ENCODE measurements at regions not wholly inside any gene's neighbourhood (a gene's known extent, or its start where the extent isn't known, plus 50 kb on each side); places are given as distances from the start of the nearest gene placed in this dataset.

DNA sequence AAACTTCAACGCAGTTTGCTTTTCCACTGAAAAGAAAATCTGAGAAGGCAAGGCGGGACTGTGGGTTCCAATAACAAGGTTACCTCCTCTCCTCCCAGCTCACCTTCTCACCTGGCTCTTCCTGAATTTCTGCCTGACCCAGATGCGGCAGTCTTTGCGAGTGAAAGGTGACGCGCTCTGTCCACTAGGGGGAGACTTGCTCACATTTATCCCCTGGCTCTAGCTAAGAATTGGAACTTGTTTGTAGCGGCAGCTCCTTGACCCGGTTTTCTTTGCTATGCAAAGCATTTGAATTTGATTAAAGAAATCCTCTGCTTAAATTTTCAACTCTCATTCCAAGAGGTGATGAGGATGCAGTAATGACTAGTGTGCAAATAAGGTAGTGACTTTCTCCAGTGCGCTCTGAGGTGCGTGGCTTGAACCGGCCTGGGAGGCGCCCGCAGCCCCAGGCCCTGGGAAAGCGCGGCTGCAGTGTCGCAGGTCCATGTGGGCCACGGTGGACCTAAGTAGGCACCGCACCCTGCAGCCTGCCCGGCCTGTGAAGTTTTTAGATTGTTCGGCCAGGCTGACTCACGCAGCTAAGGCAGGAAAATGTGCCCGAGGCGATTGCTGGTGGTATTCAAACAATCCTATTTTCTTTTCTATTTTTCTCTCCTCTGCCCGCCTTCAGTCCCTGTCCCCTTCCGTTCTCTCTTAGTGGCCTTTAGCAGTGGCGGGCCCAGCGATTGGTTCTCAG lies 336.9 kb upstream of the NPSR1 start:
- peak; percentile 75 for ATAC-seq (ENCODE audit: insufficient read depth, low read depth)
- H3K27me3 ChIP-seq (ENCODE audit: insufficient read depth, low read length, poor library complexity): no peaks in the 10 kb centered on the region
- DNase-seq: peak; percentile 41
- no peak overlapping the region for H3K9ac ChIP-seq (ENCODE audit: low read depth, low read length)
- no peak overlapping the region for H3K27ac ChIP-seq (ENCODE audit: low read length)
- H3K79me2 ChIP-seq (ENCODE audit: insufficient read depth, low read length): no peaks in the 10 kb centered on the region
- H2AFZ ChIP-seq (ENCODE audit: low read depth, low read length): no peak overlapping the region
- H3K4me2 ChIP-seq (ENCODE audit: insufficient read depth, low read length): no peak overlapping the region
- no peaks in the 10 kb centered on the region; the same call in 1 of the 2 replicates for H4K20me1 ChIP-seq (ENCODE audit: insufficient read depth, low read length)
- TF ChIP-seq EZH2 (IDR thresholded peaks at IDR 0.05; ENCODE audit: borderline replicate concordance, low read depth, low read length, severe bottlenecking): no peak
- TF ChIP-seq, protein P1, sequence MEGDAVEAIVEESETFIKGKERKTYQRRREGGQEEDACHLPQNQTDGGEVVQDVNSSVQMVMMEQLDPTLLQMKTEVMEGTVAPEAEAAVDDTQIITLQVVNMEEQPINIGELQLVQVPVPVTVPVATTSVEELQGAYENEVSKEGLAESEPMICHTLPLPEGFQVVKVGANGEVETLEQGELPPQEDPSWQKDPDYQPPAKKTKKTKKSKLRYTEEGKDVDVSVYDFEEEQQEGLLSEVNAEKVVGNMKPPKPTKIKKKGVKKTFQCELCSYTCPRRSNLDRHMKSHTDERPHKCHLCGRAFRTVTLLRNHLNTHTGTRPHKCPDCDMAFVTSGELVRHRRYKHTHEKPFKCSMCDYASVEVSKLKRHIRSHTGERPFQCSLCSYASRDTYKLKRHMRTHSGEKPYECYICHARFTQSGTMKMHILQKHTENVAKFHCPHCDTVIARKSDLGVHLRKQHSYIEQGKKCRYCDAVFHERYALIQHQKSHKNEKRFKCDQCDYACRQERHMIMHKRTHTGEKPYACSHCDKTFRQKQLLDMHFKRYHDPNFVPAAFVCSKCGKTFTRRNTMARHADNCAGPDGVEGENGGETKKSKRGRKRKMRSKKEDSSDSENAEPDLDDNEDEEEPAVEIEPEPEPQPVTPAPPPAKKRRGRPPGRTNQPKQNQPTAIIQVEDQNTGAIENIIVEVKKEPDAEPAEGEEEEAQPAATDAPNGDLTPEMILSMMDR (IDR thresholded peaks at IDR 0.05; ENCODE audit: borderline replicate concordance, extremely low read depth, low read length, poor library complexity, severe bottlenecking): peak; percentile 89
- no peaks in the 10 kb centered on the region for H3K36me3 ChIP-seq (ENCODE audit: insufficient read depth, low read length)
- H3K4me3 ChIP-seq (ENCODE audit: low read depth in 1 of 2, low read length in 2 of 2): no peak overlapping the region
- H3K9me3 ChIP-seq (ENCODE audit: insufficient read depth, low read length, severe bottlenecking): no peaks in the 10 kb centered on the region
- H3K4me1 ChIP-seq (ENCODE audit: insufficient read depth, low read length): no peaks in the 10 kb centered on the region

DNA sequence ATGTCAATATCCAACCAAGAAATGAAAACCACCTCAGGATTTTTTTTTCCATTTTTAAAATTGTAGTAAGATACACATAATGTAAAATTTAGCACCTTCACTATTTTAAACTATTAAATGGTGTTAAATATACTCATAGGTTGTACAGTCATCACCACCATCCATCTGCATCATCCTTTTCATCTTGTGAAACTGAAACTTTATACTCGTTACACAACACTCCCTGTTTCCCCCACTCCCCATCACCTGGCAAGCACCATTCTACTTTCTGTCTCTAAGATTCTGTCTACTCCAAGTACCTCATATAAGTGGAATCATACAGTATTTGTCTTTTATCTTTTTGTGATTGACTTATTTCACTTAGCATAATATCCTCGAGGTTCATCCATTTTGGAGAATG lies 335.2 kb upstream of the NPSR1 start:
- H3K27me3 ChIP-seq (ENCODE audit: insufficient read depth, low read length, poor library complexity): no peaks in the 10 kb centered on the region
- H3K27ac ChIP-seq (ENCODE audit: low read length): no peak overlapping the region
- DNase-seq (no peak), ATAC-seq (ENCODE audit: insufficient read depth, low read depth) (no peak)
- H4K20me1 ChIP-seq (ENCODE audit: insufficient read depth, low read length): no peaks in the 10 kb centered on the region; the same call in 1 of the 2 replicates
- H2AFZ ChIP-seq (ENCODE audit: low read depth, low read length): no peak overlapping the region
- no peaks in the 10 kb centered on the region for H3K9me3 ChIP-seq (ENCODE audit: insufficient read depth, low read length, severe bottlenecking)
- H3K4me2 ChIP-seq (ENCODE audit: insufficient read depth, low read length): no peak overlapping the region
- TF ChIP-seq, protein P1 (IDR thresholded peaks at IDR 0.05; ENCODE audit: borderline replicate concordance, extremely low read depth, low read length, poor library complexity, severe bottlenecking): no peak
- no peak for TF ChIP-seq EZH2 (IDR thresholded peaks at IDR 0.05; ENCODE audit: borderline replicate concordance, low read depth, low read length, severe bottlenecking)
- H3K36me3 ChIP-seq (ENCODE audit: insufficient read depth, low read length): no peaks in the 10 kb centered on the region
- H3K4me1 ChIP-seq (ENCODE audit: insufficient read depth, low read length): no peaks in the 10 kb centered on the region
- H3K4me3 ChIP-seq (ENCODE audit: low read depth in 1 of 2, low read length in 2 of 2): no peak overlapping the region
- H3K79me2 ChIP-seq (ENCODE audit: insufficient read depth, low read length): no peaks in the 10 kb centered on the region
- H3K9ac ChIP-seq (ENCODE audit: low read depth, low read length): no peak overlapping the region

DNA sequence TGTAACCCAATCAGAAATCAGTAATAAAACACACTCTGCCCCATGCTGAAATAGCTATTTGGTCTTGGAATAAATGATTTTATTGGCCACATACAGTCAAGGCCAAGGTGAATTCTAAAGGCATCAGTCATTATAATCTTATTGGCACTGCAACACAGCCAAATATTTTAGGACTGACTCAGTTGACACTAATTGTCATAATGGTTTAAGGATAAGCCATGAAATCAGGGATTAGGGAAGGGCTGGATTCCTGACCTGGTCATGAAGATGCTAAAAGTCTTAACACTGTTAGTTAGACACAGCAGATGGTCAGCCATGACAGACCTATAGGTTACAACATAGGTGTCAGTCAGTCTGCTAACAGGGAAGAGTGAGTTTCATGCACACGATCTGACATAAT lies 330.3 kb upstream of the NPSR1 start:
- no peaks in the 10 kb centered on the region for H3K27me3 ChIP-seq (ENCODE audit: insufficient read depth, low read length, poor library complexity)
- ATAC-seq (ENCODE audit: insufficient read depth, low read depth): no peak
- H4K20me1 ChIP-seq (ENCODE audit: insufficient read depth, low read length): no peaks in the 10 kb centered on the region
- H3K27ac ChIP-seq (ENCODE audit: low read length): no peak overlapping the region
- H3K79me2 ChIP-seq (ENCODE audit: insufficient read depth, low read length): no peaks in the 10 kb centered on the region
- H3K36me3 ChIP-seq (ENCODE audit: insufficient read depth, low read length): no peaks in the 10 kb centered on the region
- no peak overlapping the region for H3K4me2 ChIP-seq (ENCODE audit: insufficient read depth, low read length)
- no peaks in the 10 kb centered on the region for H3K4me1 ChIP-seq (ENCODE audit: insufficient read depth, low read length)
- DNase-seq: no peak
- no peak overlapping the region for H3K4me3 ChIP-seq (ENCODE audit: low read depth in 1 of 2, low read length in 2 of 2)
- H3K9me3 ChIP-seq (ENCODE audit: insufficient read depth, low read length, severe bottlenecking): no peaks in the 10 kb centered on the region
- no peak for TF ChIP-seq EZH2 (IDR thresholded peaks at IDR 0.05; ENCODE audit: borderline replicate concordance, low read depth, low read length, severe bottlenecking)
- TF ChIP-seq, protein P1 (IDR thresholded peaks at IDR 0.05; ENCODE audit: borderline replicate concordance, extremely low read depth, low read length, poor library complexity, severe bottlenecking): no peak
- H2AFZ ChIP-seq (ENCODE audit: low read depth, low read length): no peak overlapping the region
- no peak overlapping the region for H3K9ac ChIP-seq (ENCODE audit: low read depth, low read length)

Measured in DND-41 (cell line).